ENCODE measurements at regions not wholly inside any gene's neighbourhood (a gene's known extent, or its start where the extent isn't known, plus 50 kb on each side); places are given as distances from the start of the nearest gene placed in this dataset.
"Not testable (repeated sequence)": the region's sequence is repeated elsewhere in the genome, so short reads cannot be mapped to it uniquely, and the experiment has no call there.

DNA sequence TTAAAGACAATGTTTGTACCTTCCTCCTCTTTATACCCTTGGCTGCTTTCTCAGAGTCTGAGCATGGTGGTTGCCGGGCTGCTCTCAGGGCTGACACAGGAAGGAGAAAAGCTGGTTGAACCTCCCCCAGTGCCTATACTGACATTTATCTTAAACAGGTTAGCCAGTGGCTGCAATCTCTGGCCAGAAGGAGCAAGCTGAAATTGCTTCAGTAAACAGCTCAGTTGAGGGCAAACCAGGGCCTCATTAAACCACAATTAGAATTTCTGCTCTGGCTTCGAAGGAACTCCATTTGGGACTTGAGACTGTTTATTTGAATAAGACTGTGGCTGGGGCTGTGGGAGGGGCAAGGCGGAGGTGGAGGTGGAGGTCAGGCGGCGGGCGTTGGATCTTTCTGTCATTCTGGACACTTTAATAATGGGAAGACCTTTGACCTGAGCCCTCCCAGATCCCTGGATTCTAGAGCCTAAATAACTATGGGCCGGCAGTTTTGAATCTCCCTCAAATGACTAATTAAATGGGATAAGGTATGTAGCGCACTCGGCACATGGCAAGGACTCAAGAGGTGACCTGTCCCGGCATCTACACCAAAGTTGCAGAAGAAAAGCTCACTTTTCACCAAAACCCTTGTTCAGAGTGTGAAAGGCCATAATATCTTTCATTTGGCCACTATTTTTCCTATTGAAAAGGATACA lies 120.6 kb upstream of the MYCN start:
- TF ChIP-seq CTCF (IDR thresholded peaks at IDR 0.05), result no peak
- Mint-ChIP-seq H3K27me3 (peaks cover 51% of the 10 kb centered on the region), H3K4me3 (no peak overlapping the region), H3K36me3 (ENCODE audit: low read depth) (no peaks in the 10 kb centered on the region), H3K27ac (no peak overlapping the region), H3K9me3 (no peaks in the 10 kb centered on the region), H3K4me1 (no peaks in the 10 kb centered on the region)
- POLR2A ChIA-PET, result no interaction called here
- CTCF ChIA-PET, result no interaction called here
- ATAC-seq (ENCODE audit: low read depth) (no peak), DNase-seq (no peak)
- intact Hi-C loops (cut with micrococcal nuclease), result no loop called here

DNA sequence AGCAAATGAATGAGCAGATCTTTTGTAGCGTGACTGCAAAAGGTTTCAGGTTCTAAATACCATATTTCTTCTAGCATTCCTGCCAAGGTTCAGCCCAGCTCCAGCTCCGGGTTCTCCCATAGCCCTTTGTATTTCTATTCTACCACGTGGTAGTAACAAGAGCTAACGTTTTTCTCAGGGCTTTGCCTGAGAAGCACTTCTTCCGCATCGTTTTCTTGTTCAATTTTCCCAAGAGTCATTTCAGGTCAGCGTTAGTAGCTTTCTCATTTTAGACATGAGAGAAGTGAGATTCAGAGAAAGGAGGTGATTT lies 120.1 kb upstream of the MYCN start:
- DNase-seq (no peak), ATAC-seq (ENCODE audit: low read depth) (no peak)
- H3K36me3 Mint-ChIP-seq (ENCODE audit: low read depth), result no peaks in the 10 kb centered on the region
- POLR2A ChIA-PET, result no interaction called here
- H3K27me3 Mint-ChIP-seq, result peaks cover 46% of the 10 kb centered on the region
- no peak overlapping the region for H3K27ac Mint-ChIP-seq
- no peak overlapping the region for H3K4me3 Mint-ChIP-seq
- TF ChIP-seq CTCF (IDR thresholded peaks at IDR 0.05), result no peak
- CTCF ChIA-PET, result no interaction called here
- intact Hi-C loops (cut with micrococcal nuclease), result no loop called here
- H3K9me3 Mint-ChIP-seq, result no peaks in the 10 kb centered on the region
- H3K4me1 Mint-ChIP-seq, result no peaks in the 10 kb centered on the region

GRCh38 chr2:15820927-15821326 lies 119.4 kb upstream of the MYCN start:
- Mint-ChIP-seq H3K4me1 (no peaks in the 10 kb centered on the region), H3K9me3 (no peaks in the 10 kb centered on the region), H3K4me3 (no peak overlapping the region), H3K36me3 (ENCODE audit: low read depth) (no peaks in the 10 kb centered on the region), H3K27ac (no peak overlapping the region), H3K27me3 (peaks cover 40% of the 10 kb centered on the region)
- POLR2A ChIA-PET, result no interaction called here
- CTCF ChIA-PET, result no interaction called here
- intact Hi-C loops (cut with micrococcal nuclease), result no loop called here
- DNase-seq (no peak), ATAC-seq (ENCODE audit: low read depth) (no peak)
- no peak for TF ChIP-seq CTCF (IDR thresholded peaks at IDR 0.05)

- no peaks in the 10 kb centered on the region for H3K36me3 Mint-ChIP-seq (ENCODE audit: low read depth)
- intact Hi-C loops (cut with micrococcal nuclease), result no loop called here
- ChIA-PET POLR2A (no interaction called here), CTCF (no interaction called here)
- ATAC-seq (ENCODE audit: low read depth), result no peak
- no peaks in the 10 kb centered on the region for H3K9me3 Mint-ChIP-seq
- TF ChIP-seq CTCF (IDR thresholded peaks at IDR 0.05), result no peak
- no peak overlapping the region for H3K27ac Mint-ChIP-seq
- DNase-seq, result no peak
- H3K4me1 Mint-ChIP-seq, result no peaks in the 10 kb centered on the region
- no peak overlapping the region for H3K4me3 Mint-ChIP-seq
- peaks cover 26% of the 10 kb centered on the region for H3K27me3 Mint-ChIP-seq
These were observed 118.0 kb upstream of the MYCN start for GRCh38 chr2:15822151-15823044.

DNA sequence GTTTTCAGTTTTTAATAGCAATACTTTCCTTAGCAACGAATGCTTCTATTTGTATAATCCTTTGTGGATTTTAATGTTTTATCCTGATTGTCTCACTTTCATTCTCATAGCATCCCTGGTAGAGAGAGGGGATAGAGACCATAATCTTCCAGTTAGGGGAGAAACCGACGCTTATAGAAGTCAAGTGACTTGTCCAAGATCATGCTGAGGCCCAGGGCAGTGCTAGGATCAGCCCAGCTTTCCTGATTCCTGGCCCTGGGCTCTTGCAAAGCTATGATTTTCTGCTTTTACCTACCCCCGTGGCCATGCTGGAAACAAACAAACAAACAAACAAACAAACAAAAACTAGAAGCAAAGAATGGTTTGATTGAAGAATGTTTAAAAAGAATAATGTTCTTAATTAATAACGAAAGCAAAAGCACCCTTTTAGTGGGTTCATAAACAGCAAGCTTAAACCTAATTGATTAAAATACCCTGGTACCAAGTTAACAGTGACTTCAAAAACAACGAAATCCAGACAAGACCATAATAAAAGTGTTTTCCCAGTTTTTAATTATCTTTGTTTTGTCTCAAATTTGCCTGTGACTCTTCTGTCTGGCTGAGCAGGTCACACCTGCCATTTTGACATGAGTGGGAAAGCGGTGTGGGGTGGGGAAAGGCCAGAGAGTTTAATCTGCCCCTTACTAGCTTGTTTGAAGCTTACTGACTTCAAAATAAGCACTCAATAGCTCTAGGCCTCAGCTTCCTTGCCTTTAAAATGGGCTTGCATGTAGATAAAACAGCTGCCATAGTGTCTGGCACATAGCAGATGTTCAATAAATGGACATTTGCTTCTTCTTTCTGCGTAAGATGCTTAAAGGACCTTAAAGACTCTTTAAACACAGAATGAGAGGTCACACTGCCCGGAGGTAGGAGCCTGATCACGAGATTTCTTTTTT lies 116.6 kb upstream of the MYCN start:
- Mint-ChIP-seq H3K27me3 (peaks cover 16% of the 10 kb centered on the region), H3K4me1 (no peaks in the 10 kb centered on the region), H3K27ac (no peak overlapping the region), H3K4me3 (no peak overlapping the region), H3K36me3 (ENCODE audit: low read depth) (no peaks in the 10 kb centered on the region), H3K9me3 (no peaks in the 10 kb centered on the region)
- intact Hi-C loops (cut with micrococcal nuclease), result no loop called here
- no peak for TF ChIP-seq CTCF (IDR thresholded peaks at IDR 0.05)
- ChIA-PET CTCF (no interaction called here), POLR2A (no interaction called here)
- DNase-seq (no peak), ATAC-seq (ENCODE audit: low read depth) (no peak)

GRCh38 chr2:15824467-15824866 lies 115.9 kb upstream of the MYCN start:
- intact Hi-C loops (cut with micrococcal nuclease); H3K36me3 Mint-ChIP-seq (ENCODE audit: low read depth): not testable (repeated sequence)

More at GRCh38 chr2:15824467-15824866, 115.9 kb upstream of the MYCN start:
- H3K4me3 Mint-ChIP-seq; CTCF ChIA-PET; H3K4me1 Mint-ChIP-seq; POLR2A ChIA-PET; ATAC-seq (ENCODE audit: low read depth); H3K9me3 Mint-ChIP-seq; H3K27ac Mint-ChIP-seq; DNase-seq: not testable (repeated sequence)
- peaks cover 11% of the 10 kb centered on the region for H3K27me3 Mint-ChIP-seq

All from activated B cell treated with CpG ODN at 0.5 μM for 24 hours (primary cell).